ENCODE measurements at regions not wholly inside any gene's neighbourhood (a gene's known extent, or its start where the extent isn't known, plus 50 kb on each side); places are given as distances from the start of the nearest gene placed in this dataset.

GRCh38 chr11:70914496-70914895 lies 337.9 kb downstream of the SHANK2 start:
- FAIRE-seq (no peak), ATAC-seq (no peak), DNase-seq (ENCODE audit: low spot score) (no peak)
- no peaks in the 10 kb centered on the region for H3K9me3 ChIP-seq (ENCODE audit: low read length)
- intact Hi-C loops (cut with micrococcal nuclease; ENCODE audit: unreplicated experiment), result no loop called here
- no peaks in the 10 kb centered on the region for H3K4me1 ChIP-seq (ENCODE audit: insufficient read depth, low read length)
- no peak for TF ChIP-seq MYNN (CRISPR knock-in tag; IDR thresholded peaks at IDR 0.05; ENCODE audit: low read depth)
- no peak for TF ChIP-seq ZNF790 (CRISPR knock-in tag; IDR thresholded peaks at IDR 0.05; ENCODE audit: borderline replicate concordance)
- no peak for TF ChIP-seq ZNF672 (CRISPR knock-in tag; IDR thresholded peaks at IDR 0.05)
- TF ChIP-seq PAWR (CRISPR knock-in tag; IDR thresholded peaks at IDR 0.05; ENCODE audit: borderline replicate concordance), result no peak
- no peak for TF ChIP-seq ZSCAN31 (CRISPR knock-in tag; IDR thresholded peaks at IDR 0.05; ENCODE audit: low read depth)
- no peak for TF ChIP-seq MYPOP (CRISPR knock-in tag; IDR thresholded peaks at IDR 0.05)
- TF ChIP-seq ZNF800 (CRISPR knock-in tag; IDR thresholded peaks at IDR 0.05), result no peak
- no peak for TF ChIP-seq THRA (CRISPR knock-in tag; IDR thresholded peaks at IDR 0.05; ENCODE audit: borderline replicate concordance)
- no peak for TF ChIP-seq BRCA1 (CRISPR knock-in tag; IDR thresholded peaks at IDR 0.05)
- no peak for TF ChIP-seq RELA (CRISPR knock-in tag; IDR thresholded peaks at IDR 0.05)
- no peak for TF ChIP-seq ZNF432 (CRISPR knock-in tag; IDR thresholded peaks at IDR 0.05; ENCODE audit: borderline replicate concordance)
- 98% methylated on average over 7 of the region's 7 CpGs for WGBS (ENCODE audit: low lambda C conversion rate)
- ChIA-PET CTCF (ENCODE audit: low intra/inter-chr PET ratio, low total read pairs) (no interaction called here), POLR2A (interaction anchor here (0.6 kb wide), 1 partner anchor 241 kb away, joined by 4 read pairs; no protein-coding TSS in a partner anchor)
- in situ Hi-C loops (cut with HindIII; ENCODE audit: extremely low pct_ligation_motif_present, low pct_unique_long_range_greater_than_20kb), result no loop called here
- H3K36me3 ChIP-seq (replicated peaks in 1 of 2; ENCODE audit: control insufficient read depth in 1 of 2, insufficient read depth in 2 of 2, low read length in 2 of 2), result peaks cover 5 to 12% of the 10 kb centered on the region in 2 experiments
- H3K4me3 ChIP-seq (replicated peaks in 1 of 3; ENCODE audit: insufficient read depth in 1 of 3, low read depth in 2 of 3, low read length in 3 of 3), result no peak overlapping the region
- no peaks in the 10 kb centered on the region for H3K79me2 ChIP-seq (ENCODE audit: insufficient read depth, low read length)
- no peak overlapping the region for H3K27ac ChIP-seq (ENCODE audit: extremely low read length, insufficient read depth, low read length)
- H4K20me1 ChIP-seq (ENCODE audit: insufficient read depth, low read length), result peaks cover 17% of the 10 kb centered on the region; the same call in 1 of the 2 replicates
- H2AFZ ChIP-seq (ENCODE audit: low read length), result no peak overlapping the region
- no peak overlapping the region for H3K9ac ChIP-seq (ENCODE audit: insufficient read depth, low read depth, low read length)
- no peak overlapping the region for H3K4me2 ChIP-seq (ENCODE audit: low read depth, low read length)
- no peaks in the 10 kb centered on the region for H3K27me3 ChIP-seq (ENCODE audit: control insufficient read depth in 1 of 2, insufficient read depth in 2 of 2, low read length in 2 of 2)
- no TSS peak for BruUV-seq (replicated peaks)
